ENCODE measurements at regions not wholly inside any gene's neighbourhood (a gene's known extent, or its start where the extent isn't known, plus 50 kb on each side); places are given as distances from the start of the nearest gene placed in this dataset.
A peak's percentile ranks its signal among the peaks of the same experiment; 100 is the strongest.

- Mint-ChIP-seq H3K9me3 (peaks cover 11% of the 10 kb centered on the region), H3K27ac (no peak overlapping the region), H3K27me3 (ENCODE audit: low read depth, poor library complexity) (no peaks in the 10 kb centered on the region)
Observed at GRCh38 chr9:82456642-82457041, 468.1 kb downstream of the SPATA31D1 start.

GRCh38 chr9:82457298-82457697 lies 468.7 kb downstream of the SPATA31D1 start:
- Mint-ChIP-seq H3K27me3 (ENCODE audit: low read depth, poor library complexity) (no peaks in the 10 kb centered on the region), H3K36me3 (ENCODE audit: low read depth) (no peaks in the 10 kb centered on the region), H3K9me3 (peaks cover 4% of the 10 kb centered on the region), H3K27ac (no peak overlapping the region), H3K4me1 (peaks cover 8% of the 10 kb centered on the region), H3K4me3 (no peak overlapping the region)
- no peak for DNase-seq
- no peak for TF ChIP-seq CTCF (IDR thresholded peaks at IDR 0.05)

More at GRCh38 chr9:82456642-82457041, 468.1 kb downstream of the SPATA31D1 start:
- no peak for TF ChIP-seq CTCF (IDR thresholded peaks at IDR 0.05)
- Mint-ChIP-seq H3K36me3 (ENCODE audit: low read depth) (no peaks in the 10 kb centered on the region), H3K4me3 (no peak overlapping the region), H3K4me1 (peaks cover 8% of the 10 kb centered on the region)
- no peak for DNase-seq

- DNase-seq = no peak
- H3K36me3 Mint-ChIP-seq (ENCODE audit: low read depth) = no peaks in the 10 kb centered on the region
Observed at GRCh38 chr9:82457891-82458290, 469.3 kb downstream of the SPATA31D1 start.

GRCh38 chr9:82458296-82458695 lies 469.7 kb downstream of the SPATA31D1 start:
- Mint-ChIP-seq H3K9me3 (peaks cover 1% of the 10 kb centered on the region), H3K27me3 (ENCODE audit: low read depth, poor library complexity) (no peaks in the 10 kb centered on the region), H3K36me3 (ENCODE audit: low read depth) (no peaks in the 10 kb centered on the region), H3K4me3 (no peak overlapping the region), H3K27ac (no peak overlapping the region), H3K4me1 (peaks cover 8% of the 10 kb centered on the region)
- no peak for DNase-seq
- TF ChIP-seq CTCF (IDR thresholded peaks at IDR 0.05) = no peak

More at GRCh38 chr9:82457891-82458290, 469.3 kb downstream of the SPATA31D1 start:
- Mint-ChIP-seq H3K9me3 (no peaks in the 10 kb centered on the region), H3K27me3 (ENCODE audit: low read depth, poor library complexity) (no peaks in the 10 kb centered on the region), H3K4me3 (no peak overlapping the region), H3K27ac (no peak overlapping the region), H3K4me1 (peaks cover 8% of the 10 kb centered on the region)
- TF ChIP-seq CTCF (IDR thresholded peaks at IDR 0.05) = no peak

- peaks cover 22% of the 10 kb centered on the region for H3K4me1 Mint-ChIP-seq
- H3K27me3 Mint-ChIP-seq (ENCODE audit: low read depth, poor library complexity) = no peaks in the 10 kb centered on the region
- no peak overlapping the region for H3K4me3 Mint-ChIP-seq
- peak; percentile 60 for TF ChIP-seq CTCF (IDR thresholded peaks at IDR 0.05)
- no peak overlapping the region for H3K27ac Mint-ChIP-seq
- peak; percentile 48 for DNase-seq
- H3K9me3 Mint-ChIP-seq = peaks cover 5% of the 10 kb centered on the region
- H3K36me3 Mint-ChIP-seq (ENCODE audit: low read depth) = no peaks in the 10 kb centered on the region
Observed at GRCh38 chr9:82466616-82467260, 478.2 kb downstream of the SPATA31D1 start.

- peaks cover 22% of the 10 kb centered on the region for H3K4me1 Mint-ChIP-seq
- no peak overlapping the region for H3K4me3 Mint-ChIP-seq
- peaks cover 8% of the 10 kb centered on the region for H3K9me3 Mint-ChIP-seq
- peak overlapping the region; percentile 13 for H3K27ac Mint-ChIP-seq
- no peak for TF ChIP-seq CTCF (IDR thresholded peaks at IDR 0.05)
- no peaks in the 10 kb centered on the region for H3K27me3 Mint-ChIP-seq (ENCODE audit: low read depth, poor library complexity)
- H3K36me3 Mint-ChIP-seq (ENCODE audit: low read depth) = no peaks in the 10 kb centered on the region
- DNase-seq = no peak
Observed at GRCh38 chr9:82467436-82467835, 478.9 kb downstream of the SPATA31D1 start.
